ENCODE measurements at regions not wholly inside any gene's neighbourhood (a gene's known extent, or its start where the extent isn't known, plus 50 kb on each side); places are given as distances from the start of the nearest gene placed in this dataset.

GRCh38 chr16:51365715-51366114 is 214.6 kb upstream of the SALL1 start:
- H3K4me3 ChIP-seq (ENCODE audit: low read depth, low read length): no peak overlapping the region
- DNase-seq (ENCODE audit: low read depth): no peak

DNA sequence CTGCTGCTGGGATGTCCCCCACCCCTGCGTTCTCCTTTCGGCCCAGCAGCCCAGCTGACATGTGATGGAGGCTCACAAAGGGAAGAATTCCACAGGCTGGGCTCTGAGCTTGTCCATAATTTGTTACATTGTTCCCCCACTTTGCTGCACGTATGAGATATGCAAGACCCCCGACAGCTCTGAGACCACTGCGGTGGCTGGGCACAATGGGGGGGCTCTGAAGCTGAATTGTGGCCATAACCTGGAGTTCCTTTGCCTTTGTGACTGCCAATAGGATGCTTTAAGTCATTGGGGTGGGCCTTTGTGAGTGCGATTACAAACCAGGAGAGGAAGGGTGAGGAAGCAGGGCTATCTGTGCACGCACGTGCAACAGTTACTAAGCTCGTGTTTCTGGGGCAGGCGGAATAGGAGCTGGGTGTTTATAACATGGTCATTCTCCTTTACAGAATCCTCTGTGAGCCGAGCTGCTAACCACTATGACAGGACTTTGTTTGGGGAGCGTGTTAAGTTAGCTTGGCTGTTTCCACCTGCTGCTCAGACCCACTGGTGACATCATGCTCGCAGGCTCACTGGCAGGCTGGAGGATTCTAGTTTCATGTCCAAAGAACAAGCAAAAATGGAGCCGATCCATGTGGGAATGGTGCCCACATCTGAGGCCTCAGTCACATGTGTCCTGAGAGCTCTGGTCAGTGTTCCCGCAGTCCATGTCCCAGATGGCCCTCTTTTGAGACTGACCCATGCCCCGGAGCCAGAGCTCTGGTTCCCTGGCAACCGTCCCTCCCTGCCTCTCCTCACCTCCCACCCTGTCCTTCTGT is 208.3 kb upstream of the SALL1 start:
- peak; percentile 28 for DNase-seq (ENCODE audit: low read depth)

GRCh38 chr16:51357839-51358238 is 206.8 kb upstream of the SALL1 start:
- no peak overlapping the region for H3K4me3 ChIP-seq (ENCODE audit: low read depth, low read length)

More for the DNA sequence above, 208.3 kb upstream of the SALL1 start:
- H3K4me3 ChIP-seq (ENCODE audit: low read depth, low read length): no peak overlapping the region

DNA sequence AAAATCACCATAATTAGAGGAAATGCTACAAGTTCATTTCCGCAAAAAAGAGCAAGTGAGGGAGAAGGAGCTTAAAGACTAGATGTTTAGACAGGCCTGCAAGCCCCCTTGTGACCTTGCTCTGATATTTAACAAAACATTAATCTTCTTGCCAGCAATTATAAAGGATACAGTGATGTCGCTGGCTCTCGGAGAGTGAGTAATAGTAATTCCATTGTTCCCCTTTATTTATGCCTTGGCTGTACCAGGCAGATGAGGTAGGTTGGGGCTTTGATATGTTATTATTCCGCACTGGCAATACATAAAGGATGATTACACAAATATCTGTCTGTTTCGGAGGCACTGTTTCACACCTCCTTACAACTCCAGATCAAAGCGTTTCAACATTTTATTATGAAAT is 204.8 kb upstream of the SALL1 start:
- H3K4me3 ChIP-seq (ENCODE audit: low read depth, low read length): no peak overlapping the region
- no peak for DNase-seq (ENCODE audit: low read depth)

More at GRCh38 chr16:51357839-51358238, 206.8 kb upstream of the SALL1 start:
- no peak for DNase-seq (ENCODE audit: low read depth)

DNA sequence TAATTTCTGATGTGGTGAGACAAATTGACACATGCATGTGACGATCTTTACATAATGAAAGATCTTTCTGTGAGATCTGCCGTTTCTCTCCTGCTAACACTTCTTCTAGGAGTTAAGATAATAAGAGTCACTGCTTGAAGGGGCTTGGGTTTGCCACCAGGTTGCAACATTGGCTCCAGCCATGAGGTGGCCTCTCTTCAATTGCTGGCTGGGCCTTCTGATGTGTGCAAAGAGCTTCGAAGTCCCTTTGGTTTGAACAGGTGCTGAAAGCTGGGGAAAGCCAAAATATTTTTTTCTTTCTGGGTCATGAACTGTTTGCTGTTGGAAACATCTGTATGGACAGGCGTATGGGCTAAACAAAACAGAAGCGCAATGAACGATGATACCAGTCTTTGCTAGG is 204.1 kb upstream of the SALL1 start:
- no peak for DNase-seq (ENCODE audit: low read depth)
- H3K4me3 ChIP-seq (ENCODE audit: low read depth, low read length): no peak overlapping the region

- H3K4me3 ChIP-seq (ENCODE audit: low read depth, low read length): no peak overlapping the region
- no peak for DNase-seq (ENCODE audit: low read depth)
Measured at GRCh38 chr16:51353055-51353454, 202.0 kb upstream of the SALL1 start.

- no peak for DNase-seq (ENCODE audit: low read depth)
- no peak overlapping the region for H3K4me3 ChIP-seq (ENCODE audit: low read depth, low read length)
Measured at GRCh38 chr16:51349626-51350025, 198.6 kb upstream of the SALL1 start.

GRCh38 chr16:51343411-51343810 is 192.3 kb upstream of the SALL1 start:
- DNase-seq (ENCODE audit: low read depth): no peak
- H3K4me3 ChIP-seq (ENCODE audit: low read depth, low read length): no peak overlapping the region

DNA sequence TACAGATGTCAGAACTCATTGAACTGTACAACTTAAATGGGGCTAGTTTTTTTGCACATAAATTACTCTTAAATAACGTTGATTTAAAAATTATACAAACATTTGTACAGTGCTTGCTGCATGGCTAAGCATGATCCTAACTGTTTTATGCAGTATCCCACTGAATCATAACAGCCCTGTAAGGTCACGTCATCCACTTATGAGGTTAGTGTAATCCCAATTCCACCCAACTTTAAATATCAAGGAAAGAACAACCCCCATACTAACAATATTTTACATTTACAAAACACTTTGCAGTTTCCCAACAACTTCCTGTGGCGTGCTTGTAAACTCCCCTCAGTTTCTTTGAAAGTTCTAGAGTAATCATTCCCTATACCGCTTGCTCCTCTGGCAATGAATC is 190.1 kb upstream of the SALL1 start:
- DNase-seq (ENCODE audit: low read depth): no peak
- H3K4me3 ChIP-seq (ENCODE audit: low read depth, low read length): no peak overlapping the region

- no peak for DNase-seq (ENCODE audit: low read depth)
- H3K4me3 ChIP-seq (ENCODE audit: low read depth, low read length): no peak overlapping the region
Measured at GRCh38 chr16:51337662-51338061, 186.6 kb upstream of the SALL1 start.

- peak; percentile 46 for DNase-seq (ENCODE audit: low read depth)
- H3K4me3 ChIP-seq (ENCODE audit: low read depth, low read length): no peak overlapping the region
Measured at GRCh38 chr16:51328733-51329132, 177.7 kb upstream of the SALL1 start.

DNA sequence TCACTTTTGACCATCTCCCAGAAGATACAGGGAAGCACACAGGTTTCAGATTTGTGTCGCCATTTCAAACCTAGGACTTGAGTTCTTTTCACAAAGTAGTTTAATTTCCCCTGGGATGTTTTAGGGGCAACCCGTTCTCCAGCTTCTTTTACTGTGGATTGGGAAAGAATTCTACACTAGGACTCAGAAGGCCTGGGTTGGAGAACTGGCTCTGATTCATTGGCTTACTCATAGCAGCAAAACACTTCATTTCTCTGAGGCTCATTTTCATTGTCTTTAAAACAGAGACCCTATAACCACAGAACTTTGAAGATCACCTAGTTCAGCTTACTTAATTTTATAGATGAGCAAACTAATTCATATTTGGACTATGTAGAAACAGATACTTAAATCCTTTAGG is 175.9 kb upstream of the SALL1 start:
- peak; percentile 81 for DNase-seq (ENCODE audit: low read depth)
- H3K4me3 ChIP-seq (ENCODE audit: low read depth, low read length): no peak overlapping the region

- no peak overlapping the region for H3K4me3 ChIP-seq (ENCODE audit: low read depth, low read length)
- peak; percentile 74 for DNase-seq (ENCODE audit: low read depth)
Measured at GRCh38 chr16:51326131-51326856, 175.2 kb upstream of the SALL1 start.

DNA sequence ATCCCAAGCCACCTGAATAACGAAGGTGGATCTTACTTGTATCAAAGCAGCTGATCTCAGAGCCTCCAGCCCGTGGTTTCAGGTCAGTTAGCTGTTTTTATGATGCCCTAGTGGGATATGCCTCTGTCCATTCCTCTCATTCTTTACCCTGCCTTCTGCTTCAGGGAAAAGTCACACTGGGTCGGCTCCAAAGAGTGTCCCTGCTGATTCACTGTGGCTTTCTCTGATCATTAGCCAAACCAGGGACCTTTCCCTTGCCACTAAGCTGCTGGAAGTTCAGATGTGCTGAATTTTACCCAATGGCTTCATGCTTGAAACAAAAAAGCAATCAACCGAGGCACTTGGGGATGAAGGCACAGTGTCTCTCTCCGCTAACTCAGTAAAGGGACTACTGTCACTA is 170.2 kb upstream of the SALL1 start:
- DNase-seq (ENCODE audit: low read depth): no peak
- no peak overlapping the region for H3K4me3 ChIP-seq (ENCODE audit: low read depth, low read length)

- DNase-seq (ENCODE audit: low read depth): no peak
- H3K4me3 ChIP-seq (ENCODE audit: low read depth, low read length): no peak overlapping the region
Measured at GRCh38 chr16:51317575-51317974, 166.5 kb upstream of the SALL1 start.

- no peak for DNase-seq (ENCODE audit: low read depth)
- H3K4me3 ChIP-seq (ENCODE audit: low read depth, low read length): no peak overlapping the region
Measured at GRCh38 chr16:51313198-51313597, 162.1 kb upstream of the SALL1 start.

DNA sequence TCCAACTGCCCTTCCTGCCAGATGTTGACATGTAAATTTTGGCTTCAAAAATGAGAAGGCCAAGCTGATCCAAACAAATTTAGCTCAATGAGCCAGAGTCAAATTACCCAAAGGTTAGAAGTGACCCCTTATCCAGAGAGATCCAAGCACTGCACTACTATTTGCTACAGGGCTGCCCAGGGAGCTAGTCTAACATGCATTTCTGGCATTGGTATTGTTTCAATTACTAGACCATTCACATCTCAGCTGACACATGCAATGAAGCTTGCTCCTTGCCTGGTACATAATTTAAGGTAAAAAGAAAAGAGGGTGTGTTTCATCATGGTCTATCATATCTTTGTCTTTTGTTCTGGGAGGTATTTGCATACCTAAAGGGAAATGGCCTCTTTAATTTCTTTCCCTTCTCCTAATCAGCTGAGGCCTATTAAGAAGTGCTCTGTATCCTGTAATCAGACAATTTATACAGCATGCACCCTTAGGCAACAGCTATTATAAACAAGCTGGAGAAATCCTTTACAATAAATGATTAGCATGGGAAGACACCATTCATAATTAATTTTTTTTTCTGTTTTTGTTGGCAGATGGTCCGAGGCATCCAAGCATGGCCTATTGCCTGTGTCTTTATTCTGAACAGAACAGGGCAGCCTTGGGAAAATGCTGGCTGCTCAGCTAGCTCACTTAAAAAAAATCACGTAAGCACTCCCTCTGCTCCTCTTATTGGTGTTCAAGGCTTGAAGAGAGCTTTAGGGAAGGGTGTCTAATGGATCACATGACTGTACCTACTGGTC is 161.5 kb upstream of the SALL1 start:
- no peak for DNase-seq (ENCODE audit: low read depth)
- H3K4me3 ChIP-seq (ENCODE audit: low read depth, low read length): no peak overlapping the region

- DNase-seq (ENCODE audit: low read depth): no peak
- no peak overlapping the region for H3K4me3 ChIP-seq (ENCODE audit: low read depth, low read length)
Measured at GRCh38 chr16:51310159-51310558, 159.1 kb upstream of the SALL1 start.

- DNase-seq (ENCODE audit: low read depth): no peak
- no peak overlapping the region for H3K4me3 ChIP-seq (ENCODE audit: low read depth, low read length)
Measured at GRCh38 chr16:51306886-51307595, 156.0 kb upstream of the SALL1 start.

DNA sequence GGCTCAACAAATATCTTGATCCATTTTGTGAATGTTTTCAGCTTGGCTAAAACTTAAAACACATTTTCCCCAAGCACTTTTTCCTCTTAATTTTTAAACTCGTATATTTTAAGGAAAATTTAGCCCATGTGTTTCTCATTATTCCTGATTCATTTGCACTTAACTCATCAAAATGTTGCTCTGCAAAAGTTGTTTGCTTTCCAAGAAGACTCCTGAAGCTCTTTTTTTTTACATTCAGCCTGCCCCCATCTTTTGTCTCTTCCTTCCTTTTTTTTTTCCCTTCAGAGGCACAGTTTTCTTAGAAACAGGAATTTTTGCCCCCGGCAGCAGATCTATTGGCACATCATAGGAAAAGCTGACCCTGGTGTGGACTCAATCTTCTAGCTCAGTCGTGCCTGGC is 155.0 kb upstream of the SALL1 start:
- H3K4me3 ChIP-seq (ENCODE audit: low read depth, low read length): no peak overlapping the region
- no peak for DNase-seq (ENCODE audit: low read depth)

Data from skeletal muscle cell (primary cell).